OCI-LY1 (cell line): ENCODE measurements at regions not wholly inside any gene's neighbourhood (a gene's known extent, or its start where the extent isn't known, plus 50 kb on each side); places are given as distances from the start of the nearest gene placed in this dataset.
"Not testable (repeated sequence)": the region's sequence is repeated elsewhere in the genome, so short reads cannot be mapped to it uniquely, and the experiment has no call there.

Source experiments
- H2AFZ ChIP-seq: fragments of 200-600 bp; sonication (generic), shearing (Covaris generic); 2 replicates; pipeline ENCODE4 v1.6.0; 2014; ENCODE audit warnings: antibody characterized with exemption, mild to moderate bottlenecking, low read length
- H3F3A ChIP-seq: fragments of 200-600 bp; sonication (generic), shearing (Covaris generic); 2 replicates; pipeline ENCODE4 v1.6.0; 2014; ENCODE audit warnings: mild to moderate bottlenecking, antibody characterized with exemption, low read length, moderate library complexity; ENCODE audit not compliant: insufficient read depth
- H3K27ac ChIP-seq: fragments of 200-600 bp; sonication (generic); 2 replicates; pipeline ENCODE4 v1.5.1; 2014; ENCODE audit warnings: low read length, mixed run types, mild to moderate bottlenecking, low read depth; ENCODE audit not compliant: poor library complexity, severe bottlenecking
- H3K27me3 ChIP-seq: fragments of 200-600 bp; sonication (generic); 2 replicates; pipeline ENCODE4 v1.6.0; 2014; ENCODE audit warnings: antibody characterized with exemption, mild to moderate bottlenecking, low read length, moderate library complexity; ENCODE audit not compliant: insufficient read depth
- H3K36me3 ChIP-seq: fragments of 200-600 bp; sonication (generic); 2 replicates; pipeline ENCODE4 v1.6.1; 2014; ENCODE audit warnings: mild to moderate bottlenecking, antibody characterized with exemption, low read length, moderate library complexity, mixed read lengths; ENCODE audit not compliant: insufficient read depth
- H3K4me1 ChIP-seq: fragments of 200-600 bp; sonication (generic); 2 replicates; pipeline ENCODE4 v1.5.1; 2014; ENCODE audit warnings: mild to moderate bottlenecking, low read length, moderate library complexity; ENCODE audit not compliant: insufficient read depth, severe bottlenecking
- H3K4me2 ChIP-seq: fragments of 200-600 bp; sonication (generic), shearing (Covaris generic); 2 replicates; pipeline ENCODE4 v1.6.1; 2014; ENCODE audit warnings: low read length
- H3K4me3 ChIP-seq: fragments of 200-600 bp; sonication (generic); 2 replicates; pipeline ENCODE4 v1.5.1; 2014; ENCODE audit warnings: low read length, low read depth, mild to moderate bottlenecking, mixed read lengths; ENCODE audit not compliant: poor library complexity, severe bottlenecking
- H3K79me2 ChIP-seq: fragments of 200-600 bp; shearing (Covaris generic); 2 replicates; pipeline ENCODE4 v1.6.1; 2016; ENCODE audit warnings: mixed run types, low read length, mixed read lengths; ENCODE audit not compliant: insufficient read depth
- H3K9ac ChIP-seq: fragments of 200-600 bp; sonication (generic), shearing (Covaris generic); 2 replicates; pipeline ENCODE4 v1.6.1; 2014; ENCODE audit warnings: mild to moderate bottlenecking, low read length, mixed read lengths
- H3K9me2 ChIP-seq: fragments of 200-600 bp; sonication (generic), shearing (Covaris generic); 2 replicates; pipeline ENCODE4 v1.6.1; 2014; ENCODE audit warnings: low read depth, mild to moderate bottlenecking, low read length, mixed read lengths
- H3K9me3 ChIP-seq: fragments of 200-600 bp; shearing (Covaris generic); 2 replicates; pipeline ENCODE4 v1.6.1; 2014; ENCODE audit warnings: low read length, mixed read lengths
- H4K20me1 ChIP-seq: fragments of 200-600 bp; sonication (generic), shearing (Covaris generic); 2 replicates; pipeline ENCODE4 v1.6.0; 2016; ENCODE audit warnings: mild to moderate bottlenecking, low read length; ENCODE audit not compliant: insufficient read depth
- CTCF ChIP-seq: fragments of 200-600 bp; sonication (generic), shearing (Covaris generic); IDR thresholded peaks from 2 replicates; pipeline ENCODE4 v1.5.1; 2017; ENCODE audit warnings: mild to moderate bottlenecking, antibody characterized with exemption, low read length, moderate library complexity, mixed read lengths

GRCh38 chr17:20633268-20634059 is 53.9 kb downstream of the CDRT15L2 start:
- not testable (repeated sequence) for H3K9me2 ChIP-seq, H3K27ac ChIP-seq, H2AFZ ChIP-seq, H4K20me1 ChIP-seq, H3F3A ChIP-seq, H3K9me3 ChIP-seq, H3K36me3 ChIP-seq, H3K4me1 ChIP-seq, H3K4me2 ChIP-seq, H3K27me3 ChIP-seq, H3K9ac ChIP-seq, H3K79me2 ChIP-seq, H3K4me3 ChIP-seq

- H3K27ac ChIP-seq, H3K4me3 ChIP-seq, H3K79me2 ChIP-seq, H3F3A ChIP-seq, H3K4me2 ChIP-seq, H3K9ac ChIP-seq, H2AFZ ChIP-seq, H3K9me3 ChIP-seq, H4K20me1 ChIP-seq, H3K36me3 ChIP-seq, H3K9me2 ChIP-seq, H3K27me3 ChIP-seq, H3K4me1 ChIP-seq: not testable (repeated sequence)
Observed at GRCh38 chr17:20640147-20640546, 60.6 kb downstream of the CDRT15L2 start.

GRCh38 chr17:20646661-20647272 is 67.2 kb downstream of the CDRT15L2 start:
- not testable (repeated sequence) for H3K9ac ChIP-seq, H3K36me3 ChIP-seq, H3K4me3 ChIP-seq, H2AFZ ChIP-seq, H3K9me3 ChIP-seq, H3F3A ChIP-seq, H3K9me2 ChIP-seq, H4K20me1 ChIP-seq, H3K4me2 ChIP-seq, H3K79me2 ChIP-seq, H3K27ac ChIP-seq, H3K4me1 ChIP-seq, H3K27me3 ChIP-seq
- peak; percentile 30; the same call in 1 of the 2 replicates for TF ChIP-seq CTCF

- not testable (repeated sequence) for H3K9me3 ChIP-seq, H3K36me3 ChIP-seq, H3K9ac ChIP-seq, H4K20me1 ChIP-seq, H3K27ac ChIP-seq, H3F3A ChIP-seq, H3K4me3 ChIP-seq, H3K4me1 ChIP-seq, H2AFZ ChIP-seq, H3K9me2 ChIP-seq, H3K27me3 ChIP-seq, H3K79me2 ChIP-seq, H3K4me2 ChIP-seq
Observed at GRCh38 chr17:20649097-20649767, 69.7 kb downstream of the CDRT15L2 start.

- not testable (repeated sequence) for H3K9ac ChIP-seq, H3K4me2 ChIP-seq
Observed at GRCh38 chr17:20651022-20651421, 71.5 kb downstream of the CDRT15L2 start.

GRCh38 chr17:20651736-20652135 is 72.2 kb downstream of the CDRT15L2 start:
- not testable (repeated sequence) for H3K79me2 ChIP-seq, H3K9ac ChIP-seq, H3K27ac ChIP-seq, H3K4me3 ChIP-seq, H3K4me2 ChIP-seq, H4K20me1 ChIP-seq, H3F3A ChIP-seq, H3K36me3 ChIP-seq, H3K4me1 ChIP-seq, H2AFZ ChIP-seq, H3K27me3 ChIP-seq, H3K9me2 ChIP-seq, H3K9me3 ChIP-seq

More at GRCh38 chr17:20651022-20651421, 71.5 kb downstream of the CDRT15L2 start:
- not testable (repeated sequence) for H3K4me1 ChIP-seq, H4K20me1 ChIP-seq, H3K79me2 ChIP-seq, H2AFZ ChIP-seq, H3K36me3 ChIP-seq, H3K9me3 ChIP-seq, H3K9me2 ChIP-seq, H3K27ac ChIP-seq, H3K27me3 ChIP-seq, H3K4me3 ChIP-seq, H3F3A ChIP-seq

GRCh38 chr17:20653391-20653790 is 73.9 kb downstream of the CDRT15L2 start:
- not testable (repeated sequence) for H3K9me2 ChIP-seq, H3K79me2 ChIP-seq, H3K4me2 ChIP-seq, H3K27ac ChIP-seq, H3K27me3 ChIP-seq, H3F3A ChIP-seq, H3K36me3 ChIP-seq, H3K4me3 ChIP-seq, H3K9me3 ChIP-seq, H4K20me1 ChIP-seq, H3K9ac ChIP-seq, H2AFZ ChIP-seq, H3K4me1 ChIP-seq
